ENCODE measurements at regions not wholly inside any gene's neighbourhood (a gene's known extent, or its start where the extent isn't known, plus 50 kb on each side); places are given as distances from the start of the nearest gene placed in this dataset.

DNA sequence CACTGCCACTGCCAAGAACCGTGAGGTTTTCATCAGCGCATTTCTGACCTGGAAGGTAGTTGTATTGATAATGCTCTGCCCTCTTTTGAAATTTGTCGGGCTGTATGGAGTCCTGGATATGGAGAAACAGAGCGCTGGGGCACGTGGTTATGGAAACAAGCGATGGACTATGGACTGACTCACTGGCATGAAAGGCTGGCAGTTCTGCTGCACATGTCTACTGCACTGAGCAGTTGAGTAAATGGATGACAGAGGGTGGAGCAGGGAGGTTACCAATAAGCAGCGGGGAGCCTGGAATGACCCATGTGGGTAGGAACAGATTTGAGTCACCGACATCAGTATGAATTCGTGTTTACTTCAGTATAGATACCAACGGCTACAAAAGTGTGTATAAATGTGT is 429.5 kb downstream of the OCA2 start:
- no peaks in the 10 kb centered on the region for H3K27me3 Mint-ChIP-seq (ENCODE audit: unreplicated experiment)
- DNase-seq (ENCODE audit: extremely low spot score, unreplicated experiment) = peak; percentile 38
- H3K9me3 Mint-ChIP-seq (ENCODE audit: unreplicated experiment) = no peaks in the 10 kb centered on the region
- TF ChIP-seq, protein P1, sequence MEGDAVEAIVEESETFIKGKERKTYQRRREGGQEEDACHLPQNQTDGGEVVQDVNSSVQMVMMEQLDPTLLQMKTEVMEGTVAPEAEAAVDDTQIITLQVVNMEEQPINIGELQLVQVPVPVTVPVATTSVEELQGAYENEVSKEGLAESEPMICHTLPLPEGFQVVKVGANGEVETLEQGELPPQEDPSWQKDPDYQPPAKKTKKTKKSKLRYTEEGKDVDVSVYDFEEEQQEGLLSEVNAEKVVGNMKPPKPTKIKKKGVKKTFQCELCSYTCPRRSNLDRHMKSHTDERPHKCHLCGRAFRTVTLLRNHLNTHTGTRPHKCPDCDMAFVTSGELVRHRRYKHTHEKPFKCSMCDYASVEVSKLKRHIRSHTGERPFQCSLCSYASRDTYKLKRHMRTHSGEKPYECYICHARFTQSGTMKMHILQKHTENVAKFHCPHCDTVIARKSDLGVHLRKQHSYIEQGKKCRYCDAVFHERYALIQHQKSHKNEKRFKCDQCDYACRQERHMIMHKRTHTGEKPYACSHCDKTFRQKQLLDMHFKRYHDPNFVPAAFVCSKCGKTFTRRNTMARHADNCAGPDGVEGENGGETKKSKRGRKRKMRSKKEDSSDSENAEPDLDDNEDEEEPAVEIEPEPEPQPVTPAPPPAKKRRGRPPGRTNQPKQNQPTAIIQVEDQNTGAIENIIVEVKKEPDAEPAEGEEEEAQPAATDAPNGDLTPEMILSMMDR (IDR thresholded peaks at IDR 0.05) = no peak
- H3K27ac Mint-ChIP-seq (ENCODE audit: unreplicated experiment) = no peak overlapping the region
- H3K36me3 Mint-ChIP-seq (ENCODE audit: unreplicated experiment) = no peaks in the 10 kb centered on the region
- no peak overlapping the region for H3K4me3 Mint-ChIP-seq (ENCODE audit: unreplicated experiment)
- H3K4me1 Mint-ChIP-seq (ENCODE audit: unreplicated experiment) = no peaks in the 10 kb centered on the region

DNA sequence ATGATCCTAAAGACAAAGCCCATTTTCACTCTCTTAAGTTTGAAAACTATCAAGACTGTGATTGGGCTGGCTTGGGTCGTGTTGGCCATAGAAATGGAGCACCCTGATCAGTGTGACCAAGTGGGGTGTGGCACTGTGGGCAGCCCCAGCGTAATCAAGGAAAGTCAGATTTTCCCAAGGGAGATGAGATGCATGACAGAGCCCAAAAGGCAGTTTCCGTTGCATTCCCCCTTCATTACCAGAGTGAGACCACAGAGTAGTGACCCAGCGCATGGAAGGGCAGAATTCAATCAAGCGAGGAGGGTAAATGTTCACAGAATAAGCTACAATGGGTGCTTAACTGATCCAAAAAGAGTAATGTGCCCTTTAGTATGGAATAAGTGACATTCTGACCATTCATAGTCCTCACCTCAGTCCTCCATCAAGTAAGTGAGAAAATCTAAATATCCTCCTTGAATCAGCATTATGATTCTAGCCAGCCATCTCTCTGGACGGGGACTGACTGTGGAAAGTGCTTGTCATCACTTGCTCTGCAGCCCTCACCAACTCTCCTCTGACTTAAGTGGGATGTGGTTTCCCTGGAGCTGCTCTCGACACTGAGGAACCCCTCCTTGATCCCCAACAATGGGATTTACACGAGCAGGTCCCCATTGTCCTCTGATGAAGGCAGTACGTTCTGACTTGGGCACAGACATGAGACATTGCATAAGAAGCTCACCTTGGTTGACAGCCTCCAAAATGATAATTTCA is 430.5 kb downstream of the OCA2 start:
- DNase-seq (ENCODE audit: extremely low spot score, unreplicated experiment) = peak; percentile 59
- H3K4me1 Mint-ChIP-seq (ENCODE audit: unreplicated experiment) = no peaks in the 10 kb centered on the region
- H3K9me3 Mint-ChIP-seq (ENCODE audit: unreplicated experiment) = no peaks in the 10 kb centered on the region
- H3K4me3 Mint-ChIP-seq (ENCODE audit: unreplicated experiment) = no peak overlapping the region
- H3K27ac Mint-ChIP-seq (ENCODE audit: unreplicated experiment) = no peak overlapping the region
- TF ChIP-seq, protein P1 (IDR thresholded peaks at IDR 0.05) = no peak
- H3K27me3 Mint-ChIP-seq (ENCODE audit: unreplicated experiment) = no peaks in the 10 kb centered on the region
- H3K36me3 Mint-ChIP-seq (ENCODE audit: unreplicated experiment) = no peaks in the 10 kb centered on the region

DNA sequence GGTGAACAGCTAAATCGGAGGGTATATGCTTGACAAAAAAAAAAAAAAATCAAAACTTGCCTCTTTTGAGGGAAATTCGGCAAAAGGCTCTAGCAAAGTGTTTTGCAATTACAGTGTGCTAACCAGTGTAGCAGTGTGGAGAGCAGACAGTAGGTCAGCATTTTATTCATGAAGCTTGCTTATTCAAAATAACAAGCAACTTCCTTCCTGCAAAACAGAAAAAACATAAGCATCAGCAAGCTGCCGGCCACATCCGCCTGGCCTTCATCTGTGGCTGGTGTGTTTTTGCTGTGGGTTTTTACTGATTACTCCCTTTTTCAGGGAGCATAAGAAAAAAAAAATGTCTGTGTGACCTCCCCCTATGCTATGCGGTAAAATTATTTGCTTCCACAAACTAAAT is 434.1 kb downstream of the OCA2 start:
- no peaks in the 10 kb centered on the region for H3K27me3 Mint-ChIP-seq (ENCODE audit: unreplicated experiment)
- TF ChIP-seq, protein P1 (IDR thresholded peaks at IDR 0.05) = no peak

DNA sequence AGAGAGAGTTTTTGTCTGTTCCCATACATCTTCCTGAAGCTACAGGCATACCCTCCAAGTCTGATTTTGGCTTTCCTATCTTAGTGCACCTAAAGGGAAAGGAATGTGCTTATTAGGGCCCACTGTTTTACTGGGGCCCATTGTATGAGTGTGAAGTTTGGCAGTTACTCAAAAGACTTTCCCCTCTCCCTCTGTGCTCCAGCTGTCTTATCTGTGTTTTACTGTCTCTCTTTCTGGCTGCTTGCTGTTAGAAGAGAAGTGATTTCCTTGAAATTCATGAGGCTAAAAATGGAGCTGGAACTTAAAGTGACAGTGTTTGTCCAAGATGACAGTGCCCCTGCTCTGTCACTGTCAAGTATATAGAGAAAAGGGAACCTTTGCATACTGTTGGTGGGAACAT is 436.2 kb downstream of the OCA2 start:
- no peak overlapping the region for H3K27ac Mint-ChIP-seq (ENCODE audit: unreplicated experiment)
- H3K9me3 Mint-ChIP-seq (ENCODE audit: unreplicated experiment) = peaks cover 9% of the 10 kb centered on the region
- TF ChIP-seq, protein P1 (IDR thresholded peaks at IDR 0.05) = no peak
- H3K4me1 Mint-ChIP-seq (ENCODE audit: unreplicated experiment) = no peaks in the 10 kb centered on the region
- H3K36me3 Mint-ChIP-seq (ENCODE audit: unreplicated experiment) = no peaks in the 10 kb centered on the region
- DNase-seq (ENCODE audit: extremely low spot score, unreplicated experiment) = no peak
- no peaks in the 10 kb centered on the region for H3K27me3 Mint-ChIP-seq (ENCODE audit: unreplicated experiment)
- H3K4me3 Mint-ChIP-seq (ENCODE audit: unreplicated experiment) = no peak overlapping the region

More for the DNA sequence above, 434.1 kb downstream of the OCA2 start:
- H3K4me1 Mint-ChIP-seq (ENCODE audit: unreplicated experiment) = no peaks in the 10 kb centered on the region
- H3K9me3 Mint-ChIP-seq (ENCODE audit: unreplicated experiment) = peaks cover 9% of the 10 kb centered on the region
- no peaks in the 10 kb centered on the region for H3K36me3 Mint-ChIP-seq (ENCODE audit: unreplicated experiment)
- DNase-seq (ENCODE audit: extremely low spot score, unreplicated experiment) = peak; percentile 21
- H3K27ac Mint-ChIP-seq (ENCODE audit: unreplicated experiment) = no peak overlapping the region
- H3K4me3 Mint-ChIP-seq (ENCODE audit: unreplicated experiment) = no peak overlapping the region

DNA sequence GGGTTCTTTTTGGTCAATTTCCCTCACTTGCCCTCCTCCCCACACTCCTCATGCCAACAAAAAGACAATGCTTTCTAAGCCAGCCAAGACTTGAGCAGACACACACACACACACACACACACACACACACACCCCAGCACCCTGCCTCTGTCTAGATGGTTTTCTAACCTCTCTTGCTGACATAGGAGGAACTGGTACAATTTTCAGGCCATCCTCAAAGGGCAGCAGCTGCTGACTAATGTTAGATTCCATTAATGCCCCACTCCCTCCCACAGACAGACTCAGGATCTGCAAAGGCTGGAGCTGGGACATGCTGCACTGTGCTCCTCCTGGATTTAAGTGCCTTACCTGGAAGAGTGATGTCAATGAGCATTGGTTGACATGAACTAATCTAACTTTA is 438.4 kb downstream of the OCA2 start:
- H3K4me3 Mint-ChIP-seq (ENCODE audit: unreplicated experiment) = no peak overlapping the region
- no peak overlapping the region for H3K27ac Mint-ChIP-seq (ENCODE audit: unreplicated experiment)

More for the DNA sequence above, 438.4 kb downstream of the OCA2 start:
- TF ChIP-seq, protein P1 (IDR thresholded peaks at IDR 0.05) = no peak
- no peak for DNase-seq (ENCODE audit: extremely low spot score, unreplicated experiment)
- no peaks in the 10 kb centered on the region for H3K36me3 Mint-ChIP-seq (ENCODE audit: unreplicated experiment)
- H3K9me3 Mint-ChIP-seq (ENCODE audit: unreplicated experiment) = peaks cover 9% of the 10 kb centered on the region
- no peaks in the 10 kb centered on the region for H3K4me1 Mint-ChIP-seq (ENCODE audit: unreplicated experiment)
- H3K27me3 Mint-ChIP-seq (ENCODE audit: unreplicated experiment) = no peaks in the 10 kb centered on the region
